Fibroblast of lung (primary cell): ENCODE measurements at regions not wholly inside any gene's neighbourhood (a gene's known extent, or its start where the extent isn't known, plus 50 kb on each side); places are given as distances from the start of the nearest gene placed in this dataset.

ENCODE experiments used
- CTCF ChIP-seq, 2 donors: IDR thresholded peaks in 1 of 2; conservative IDR thresholded peaks in 1 of 2; 1 replicate in 1 of 2; 2 replicates in 1 of 2; pipeline ENCODE4 v1.5.1; 2011 to 2012; ENCODE audit warnings: low read length in 2 of 2, control low read depth in 1 of 2, inconsistent platforms in 1 of 2, low read depth in 1 of 2, mild to moderate bottlenecking in 1 of 2
- EZH2 ChIP-seq: IDR thresholded peaks from 2 replicates; pipeline ENCODE4 v1.5.1; 2012; ENCODE audit warnings: low read length, control low read depth, mild to moderate bottlenecking; ENCODE audit errors: missing control alignments

GRCh38 chr6:155890409-155890808, 434.8 kb upstream of the NOX3 start:
- TF ChIP-seq CTCF (conservative IDR thresholded peaks at IDR 0.05 in 1 of 2, IDR thresholded peaks at IDR 0.05 in 1 of 2; ENCODE audit: low read depth in 1 of 2, low read length in 2 of 2) (no peak), EZH2 (no peak)
